ENCODE measurements at regions not wholly inside any gene's neighbourhood (a gene's known extent, or its start where the extent isn't known, plus 50 kb on each side); places are given as distances from the start of the nearest gene placed in this dataset.

DNA sequence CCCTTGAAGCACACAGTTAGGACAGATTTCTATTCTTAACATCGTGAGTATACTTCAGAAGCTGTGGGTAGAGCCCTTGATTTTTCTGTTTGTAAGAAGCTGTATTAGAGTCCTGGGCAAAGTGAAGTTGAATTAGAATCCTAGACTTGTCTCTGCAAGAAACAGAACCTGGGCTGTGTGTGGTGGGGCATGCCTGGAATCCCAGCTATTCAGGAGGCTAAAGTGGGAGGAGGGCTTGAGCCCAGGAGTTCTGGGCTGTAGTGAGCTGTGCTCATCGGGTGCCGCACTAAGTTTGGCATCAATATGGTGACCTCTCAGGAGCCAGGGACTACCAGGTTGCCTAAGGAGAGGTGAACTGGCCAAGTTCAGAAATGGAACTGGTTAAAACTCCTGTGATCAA lies 183.4 kb downstream of the GNAI1 start:
- TF ChIP-seq POLR2AphosphoS5 (IDR thresholded peaks at IDR 0.05; ENCODE audit: borderline replicate concordance, low read depth, low read length) (no peak), EZH2 (IDR thresholded peaks at IDR 0.05) (no peak), FOXP2 (optimal IDR thresholded peaks at IDR 0.05; ENCODE audit: control extremely low read depth, extremely low read length, insufficient read depth) (no peak)
